HG03460 (cell line): ENCODE measurements at regions not wholly inside any gene's neighbourhood (a gene's known extent, or its start where the extent isn't known, plus 50 kb on each side); places are given as distances from the start of the nearest gene placed in this dataset.
"Not testable (repeated sequence)": the region's sequence is repeated elsewhere in the genome, so short reads cannot be mapped to it uniquely, and the experiment has no call there.

Source experiments
- ATAC-seq: cut with Tn5 transposase; IDR thresholded peaks from one replicate; pipeline ENCODE4 v1.9.1; 2021; ENCODE audit not compliant: unreplicated experiment

GRCh38 chr3:3346556-3346955, 167.1 kb upstream of the CRBN start:
- ATAC-seq, result no peak

DNA sequence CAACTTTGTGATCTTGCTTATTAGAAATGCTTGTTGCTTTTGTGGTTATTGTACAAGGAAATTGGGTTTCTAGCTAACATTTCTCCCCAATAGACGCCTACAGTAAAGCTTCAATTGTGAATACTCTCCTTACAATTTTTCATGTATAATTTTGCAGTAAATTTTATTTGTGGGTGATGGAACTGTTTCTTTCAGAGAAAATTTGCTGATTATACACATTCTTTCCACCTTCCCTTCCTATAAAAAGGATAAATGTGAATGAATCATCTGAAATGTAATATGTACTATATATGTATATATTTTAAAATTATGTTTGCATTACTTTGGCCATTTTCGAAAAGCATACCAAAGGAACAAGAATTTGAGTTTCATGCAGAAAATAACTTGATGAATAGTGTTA, 162.7 kb upstream of the CRBN start:
- no peak for ATAC-seq

DNA sequence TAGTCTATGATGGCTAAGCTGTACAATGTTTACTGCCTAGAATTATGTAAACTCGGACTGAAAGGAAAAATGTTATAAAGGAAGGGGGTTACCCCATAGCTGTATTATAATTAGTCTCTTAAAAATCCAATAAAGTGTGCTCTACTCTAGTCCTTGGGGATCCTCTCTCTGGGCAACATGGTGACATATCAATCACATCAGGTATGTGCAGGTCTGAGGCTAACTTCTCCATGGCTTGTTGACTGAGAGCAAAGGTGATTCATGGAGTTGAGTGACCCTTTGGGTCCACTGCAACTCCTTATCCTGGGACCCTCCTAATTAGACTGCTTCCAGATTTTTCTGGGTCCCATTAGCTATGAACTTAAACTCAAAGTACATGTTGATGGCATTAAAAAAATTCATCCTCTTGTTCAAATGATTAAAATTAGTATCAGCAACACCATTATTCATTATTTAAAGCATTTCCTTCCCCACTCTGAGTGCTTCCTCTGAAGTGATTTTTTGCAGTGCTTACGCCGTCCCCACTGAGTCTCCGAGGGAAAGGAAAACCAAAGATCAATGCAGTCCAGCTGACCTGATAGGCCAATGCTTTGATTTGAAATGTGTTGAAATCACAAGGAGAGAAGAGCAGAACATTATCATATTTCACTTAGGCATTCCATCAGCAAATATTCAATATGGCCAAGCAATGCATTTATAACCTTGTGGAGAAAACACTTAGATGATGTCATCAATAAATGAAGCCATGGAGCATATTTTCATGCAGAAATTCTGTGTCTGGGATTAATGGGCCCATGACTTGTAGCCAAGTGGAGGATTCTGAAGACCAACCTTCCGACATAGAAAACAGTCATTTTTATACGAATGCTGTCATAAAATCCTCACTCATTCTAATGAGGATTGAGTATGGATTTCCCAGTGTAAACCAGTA, 161.7 kb upstream of the CRBN start:
- no peak for ATAC-seq

DNA sequence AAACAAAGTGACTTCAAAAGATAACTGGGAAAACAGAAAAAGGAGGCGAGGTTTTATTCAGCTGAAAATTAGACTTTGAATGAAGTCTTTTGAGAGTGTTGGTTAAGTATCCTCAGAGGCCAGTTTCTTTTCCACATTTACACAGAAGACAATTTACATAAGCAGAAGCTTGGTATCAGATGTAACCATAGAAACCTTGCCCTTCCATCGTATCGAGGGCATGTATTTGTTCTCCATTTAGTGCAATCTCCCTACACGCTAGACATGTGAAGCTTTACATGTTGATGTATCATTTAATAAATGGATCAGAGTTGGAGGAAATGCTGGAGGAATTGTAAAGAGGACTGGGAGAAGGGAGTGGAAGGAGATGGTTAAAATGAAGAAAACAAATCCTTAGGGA, 161.0 kb upstream of the CRBN start:
- no peak for ATAC-seq

DNA sequence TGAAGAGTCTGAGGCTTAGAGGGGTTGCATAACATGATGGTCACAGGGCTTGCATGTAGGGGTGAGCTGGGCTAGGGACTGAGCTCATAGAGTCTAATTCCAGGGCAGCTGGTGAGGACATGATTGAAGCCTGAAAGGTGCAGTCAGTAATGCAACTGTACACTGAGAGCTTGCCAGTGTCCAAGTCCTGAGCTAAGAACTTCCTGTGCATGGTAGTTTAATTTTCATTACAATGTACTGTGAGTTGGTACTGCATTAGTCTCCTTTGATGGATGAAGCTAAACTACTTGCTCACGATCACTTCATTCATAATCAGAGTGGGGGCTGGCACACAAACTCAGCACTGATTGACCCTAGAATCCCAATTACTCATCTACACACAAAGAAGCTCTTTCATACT, 156.4 kb upstream of the CRBN start:
- ATAC-seq, result no peak

GRCh38 chr3:3334491-3334890, 155.0 kb upstream of the CRBN start:
- ATAC-seq, result no peak

- no peak for ATAC-seq
Measured at GRCh38 chr3:3333571-3333970, 154.1 kb upstream of the CRBN start.

DNA sequence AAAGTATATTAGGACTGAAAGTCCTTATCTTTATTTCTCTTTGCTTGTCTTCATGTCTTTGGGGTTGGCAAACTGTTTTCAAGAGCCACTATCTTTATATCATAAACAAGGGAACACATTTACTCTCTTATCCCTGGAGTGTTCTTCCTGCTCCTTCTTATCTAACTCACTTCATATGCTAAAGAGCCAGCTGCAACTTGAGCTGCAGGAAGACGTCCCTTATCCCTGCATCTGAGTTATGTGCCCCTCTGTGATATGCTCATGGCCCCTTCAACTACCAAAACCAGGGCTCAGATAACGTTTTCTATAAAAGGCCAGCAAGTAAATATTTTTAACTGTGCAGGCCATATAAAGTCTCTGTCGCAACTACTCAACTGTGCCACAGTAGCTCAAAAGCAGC, 137.0 kb upstream of the CRBN start:
- no peak for ATAC-seq

GRCh38 chr3:3315846-3316245, 136.4 kb upstream of the CRBN start:
- ATAC-seq, result no peak

DNA sequence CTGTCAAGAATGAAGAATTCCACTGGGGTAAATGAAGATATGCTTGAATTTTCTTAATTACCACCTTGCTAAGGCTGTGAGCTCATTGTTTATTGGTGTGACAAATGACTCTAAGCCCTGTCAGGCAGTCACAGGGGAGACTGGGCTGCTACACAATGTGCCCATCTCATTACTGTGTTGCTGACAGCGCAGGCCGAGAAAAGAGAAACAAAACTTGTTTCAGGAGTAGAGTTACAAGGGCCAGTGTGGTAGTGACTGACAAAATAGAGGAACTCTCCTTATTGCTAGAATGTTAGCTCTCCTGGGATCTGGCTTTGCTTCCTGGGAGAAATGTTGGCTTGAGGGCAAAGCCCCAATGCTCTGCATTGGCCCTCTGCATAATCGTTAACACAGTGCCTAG, 130.4 kb upstream of the CRBN start:
- ATAC-seq, result no peak

GRCh38 chr3:3308809-3309208, 129.3 kb upstream of the CRBN start:
- no peak for ATAC-seq

GRCh38 chr3:3307491-3307890, 128.0 kb upstream of the CRBN start:
- ATAC-seq, result no peak

- no peak for ATAC-seq
Measured at GRCh38 chr3:3305841-3306240, 126.3 kb upstream of the CRBN start.

DNA sequence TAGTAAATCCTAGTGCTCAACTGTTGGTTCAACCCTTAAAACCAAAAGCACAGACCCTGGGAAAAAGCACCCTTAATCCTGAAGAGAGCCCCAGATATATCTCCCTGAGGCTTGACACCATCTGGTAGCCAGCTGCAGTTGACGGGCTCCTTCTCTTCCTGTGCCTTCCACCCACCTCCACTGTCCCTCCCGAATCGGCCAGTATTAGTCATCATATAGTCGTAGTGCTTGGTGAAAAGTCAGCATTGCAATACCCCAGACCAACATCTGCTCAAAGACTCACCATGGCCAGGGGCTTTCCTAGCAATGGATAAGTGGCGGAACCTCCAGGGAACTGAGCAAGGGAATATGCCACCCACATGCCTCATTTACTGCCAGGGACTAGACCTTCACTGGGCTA, 125.6 kb upstream of the CRBN start:
- no peak for ATAC-seq

DNA sequence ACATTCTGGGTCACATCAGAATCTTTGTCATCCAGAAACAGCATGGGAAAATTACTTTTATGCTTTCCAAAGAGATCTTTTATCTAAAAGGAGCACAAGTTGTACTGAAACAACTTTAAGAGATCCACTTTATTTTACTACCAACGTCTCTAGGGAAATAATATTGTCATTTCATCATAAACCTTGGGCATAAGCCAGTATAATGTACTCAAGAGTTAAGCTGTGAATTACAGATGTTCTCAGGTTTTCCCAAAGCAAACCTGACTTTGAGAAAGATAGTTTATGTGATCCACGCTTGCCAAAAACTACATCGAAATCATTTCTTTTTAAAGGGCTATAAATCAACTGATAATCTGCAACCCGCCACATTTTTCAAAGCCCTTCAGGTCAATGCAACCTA, 124.1 kb upstream of the CRBN start:
- no peak for ATAC-seq

- no peak for ATAC-seq
Measured at GRCh38 chr3:3302964-3303363, 123.5 kb upstream of the CRBN start.

DNA sequence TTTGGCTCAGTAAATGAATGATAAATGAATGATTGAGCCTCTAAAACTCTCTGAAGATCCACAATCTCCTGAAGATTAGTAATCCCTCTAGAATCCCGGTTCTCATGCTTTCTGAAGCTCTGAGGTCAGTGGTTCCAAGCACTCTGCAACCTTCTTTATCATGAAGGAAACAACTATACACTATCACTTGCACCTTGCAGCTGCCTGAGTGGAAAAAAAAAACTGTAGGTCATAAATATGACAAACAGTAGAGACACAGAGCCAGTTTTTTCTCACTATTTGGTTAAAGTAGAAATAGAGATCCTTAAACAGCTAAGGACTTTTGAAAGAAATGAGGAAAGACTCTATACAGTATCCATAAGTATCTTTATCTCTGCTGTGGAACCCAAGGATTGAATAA, 122.0 kb upstream of the CRBN start:
- no peak for ATAC-seq

GRCh38 chr3:3296979-3297381, 117.5 kb upstream of the CRBN start:
- ATAC-seq, result no peak

GRCh38 chr3:3295586-3295985, 116.1 kb upstream of the CRBN start:
- no peak for ATAC-seq

- ATAC-seq, result not testable (repeated sequence)
Measured at GRCh38 chr3:3291756-3292283, 112.3 kb upstream of the CRBN start.

GRCh38 chr3:3288255-3288654, 108.8 kb upstream of the CRBN start:
- ATAC-seq, result no peak

- ATAC-seq, result no peak
Measured at GRCh38 chr3:3286014-3286413, 106.5 kb upstream of the CRBN start.

DNA sequence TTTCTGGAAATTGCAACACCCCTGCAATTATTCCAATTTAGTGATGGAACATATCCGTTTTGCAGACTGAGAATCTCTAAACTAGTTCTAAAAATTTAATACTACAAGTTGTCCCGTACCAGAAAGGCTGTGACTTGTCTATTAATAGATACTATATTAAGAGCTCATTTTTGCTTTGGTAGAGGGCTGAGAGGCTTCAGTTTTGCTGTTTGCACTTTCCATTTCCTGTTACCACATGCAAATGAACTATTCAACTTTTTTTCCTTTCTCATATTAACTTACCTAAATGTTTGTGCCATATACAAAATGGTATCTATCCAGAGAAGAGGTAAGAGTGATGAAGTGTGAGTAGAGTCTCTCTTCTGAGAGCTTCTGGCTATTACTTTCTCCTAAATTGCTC, 101.5 kb upstream of the CRBN start:
- peak; percentile 83 for ATAC-seq
